ENCODE measurements at regions not wholly inside any gene's neighbourhood (a gene's known extent, or its start where the extent isn't known, plus 50 kb on each side); places are given as distances from the start of the nearest gene placed in this dataset.

GRCh38 chr7:115102738-115103137, 180.8 kb downstream of the MDFIC start:
- Histone ChIP-seq H2BK12ac (ENCODE audit: low read depth, low read length) (no peak overlapping the region), H3K4me1 (replicated peaks in 1 of 4; ENCODE audit: control insufficient read depth in 3 of 4, insufficient read depth in 4 of 4, low read length in 3 of 4) (no peaks in the 10 kb centered on the region), H3K56ac (replicated peaks; ENCODE audit: insufficient read length, low read depth, low read length) (no peak overlapping the region), H3K36me3 (ENCODE audit: control insufficient read depth in 2 of 4, insufficient read depth in 4 of 4, low read length in 3 of 4) (no peaks in the 10 kb centered on the region), H3K4ac (replicated peaks; ENCODE audit: insufficient read length, low read depth, low read length) (no peak overlapping the region), H3K18ac (ENCODE audit: extremely low read depth, low read length) (no peak overlapping the region), H3K79me1 (ENCODE audit: low read depth, low read length) (no peaks in the 10 kb centered on the region), H3K4me3 (ENCODE audit: extremely low read depth in 1 of 4, insufficient read depth in 2 of 4, low read depth in 3 of 4, low read length in 4 of 4) (no peak overlapping the region), H3K79me2 (ENCODE audit: control insufficient read depth in 1 of 2, insufficient read depth in 2 of 2, low read length in 2 of 2) (no peaks in the 10 kb centered on the region), H4K91ac (replicated peaks; ENCODE audit: insufficient read length, low read length) (no peak overlapping the region), H3K23ac (ENCODE audit: insufficient read length) (no peak overlapping the region), H3K9me3 (ENCODE audit: insufficient read depth in 2 of 2, low read depth in 1 of 2, low read length in 1 of 2) (no peaks in the 10 kb centered on the region), H2AFZ (ENCODE audit: low read length) (no peak overlapping the region), H2BK20ac (ENCODE audit: low read length) (no peak overlapping the region), H3K14ac (ENCODE audit: insufficient read length) (no peak overlapping the region), H2BK5ac (ENCODE audit: low read depth, low read length) (no peak overlapping the region), H3K27ac (ENCODE audit: low read depth, low read length) (no peak overlapping the region), H3K9ac (replicated peaks in 1 of 4; ENCODE audit: extremely low read depth in 1 of 4, low read depth in 3 of 4, low read length in 3 of 4) (no peak overlapping the region), H2BK120ac (replicated peaks; ENCODE audit: low read depth, low read length) (no peak overlapping the region), H4K20me1 (replicated peaks in 1 of 2; ENCODE audit: control insufficient read depth in 1 of 2, insufficient read depth in 2 of 2, low read length in 2 of 2) (no peaks in the 10 kb centered on the region), H3K4me2 (ENCODE audit: insufficient read depth in 1 of 2, low read depth in 2 of 2, low read length in 2 of 2) (no peak overlapping the region), H4K5ac (ENCODE audit: insufficient read length, low read depth, low read length) (no peak overlapping the region), H2BK15ac (ENCODE audit: low read length) (no peak overlapping the region), H2AK5ac (ENCODE audit: low read depth, low read length) (no peak overlapping the region), H4K8ac (ENCODE audit: extremely low read depth, insufficient read depth, low read length) (no peak overlapping the region), H3K27me3 (replicated peaks in 1 of 4; ENCODE audit: control insufficient read depth in 3 of 4, extremely low read depth in 1 of 4, insufficient read depth in 3 of 4, low read length in 3 of 4) (no peaks in the 10 kb centered on the region), H3K23me2 (ENCODE audit: low read depth, low read length) (no peaks in the 10 kb centered on the region)
- DNase-seq (ENCODE audit: low read depth in 1 of 2, low spot score in 2 of 2), result no peak
- WGBS, 2 experiments (ENCODE audit: extremely low coverage in 1 of 2, insufficient coverage in 1 of 2, insufficient read length in 1 of 2, insufficient replicate concordance in 2 of 2, low coverage in 1 of 2, low lambda C conversion rate in 2 of 2, missing lambda C conversion rate in 1 of 2), result 100% methylated on average over 2 of the region's 2 CpGs; no CpG with 5 or more reads in 1 of the 2 experiments
- TF ChIP-seq SAP30 (IDR thresholded peaks at IDR 0.05; ENCODE audit: insufficient read depth, insufficient replicate concordance, low read length), result no peak
- TF ChIP-seq E2F6 (IDR thresholded peaks at IDR 0.05), result no peak
- no peak for TF ChIP-seq ATF2 (IDR thresholded peaks at IDR 0.05; ENCODE audit: low read length)
- TF ChIP-seq ASH2L (IDR thresholded peaks at IDR 0.05; ENCODE audit: low read length), result no peak
- FAIRE-seq, result no peak
- ChIA-PET CTCF (ENCODE audit: partially characterized antibody) (no interaction called here), POLR2A (ENCODE audit: partially characterized antibody) (no interaction called here)
